Psoas muscle (tissue), 7 donors: ENCODE measurements at regions not wholly inside any gene's neighbourhood (a gene's known extent, or its start where the extent isn't known, plus 50 kb on each side); places are given as distances from the start of the nearest gene placed in this dataset.

Experiments used
- ATAC-seq, 4 donors: fragments of 200-7000 bp; cut with Tn5 transposase; one replicate each; pipeline ENCODE4 v1.9.1; 2020; ENCODE audit warnings: moderate library complexity in 3 of 4, mild to moderate bottlenecking in 2 of 4
- DNase-seq, 2 donors: peaks; one replicate each; pipeline ENCODE4 v3.0.0-alpha.2; 2020
- H3K27ac ChIP-seq: fragments of 200-600 bp; one replicate; pipeline ENCODE4 v1.8.0; 2022
- H3K27me3 ChIP-seq, 3 donors: fragments of 200-600 bp in 1 of 3; one replicate each; pipeline versions ENCODE4 v1.6.1 to v1.8.0; 2013 to 2022; ENCODE audit warnings: low read length in 2 of 3, mild to moderate bottlenecking in 2 of 3, moderate library complexity in 1 of 3; ENCODE audit not compliant: insufficient read depth in 3 of 3
- H3K36me3 ChIP-seq, 2 donors: fragments of 200-600 bp in 1 of 2; one replicate each; pipeline versions ENCODE4 v1.6.1 to v1.8.0; 2013 to 2022; ENCODE audit warnings: low read depth in 1 of 2, mild to moderate bottlenecking in 1 of 2, moderate library complexity in 1 of 2; ENCODE audit not compliant: insufficient read depth in 1 of 2
- H3K4me1 ChIP-seq: fragments of 200-600 bp; one replicate; pipeline ENCODE4 v1.8.0; 2022
- H3K4me3 ChIP-seq: fragments of 200-600 bp; one replicate; pipeline ENCODE4 v1.8.0; 2022; ENCODE audit warnings: mild to moderate bottlenecking
- H3K9me3 ChIP-seq: fragments of 200-600 bp; one replicate; pipeline ENCODE4 v1.8.0; 2022
- WGBS, 3 donors: extraction: QIAGEN DNeasy Blood & Tissue Kit; methylation state at CpG; one replicate each; pipeline versions ENCODE4 v1.1.6 to v1.1.7; 2013; 5-methylcytosine and 5-hydroxymethylcytosine counted together
- intact Hi-C, 2 donors: fragments of 100-400 bp; cut with DNase I; formaldehyde crosslinking; loops; one replicate each; pipeline versions ENCODE4 v1.11.0 to v1.14.2; 2022
- TF ChIP-seq, protein P1 (sequence below): fragments of 200-600 bp; IDR thresholded peaks from one replicate; pipeline ENCODE4 v1.8.0; 2022; ENCODE audit warnings: antibody characterized with exemption
- donor health status: healthy with polysubstance abuse.
- donor health status: DM: no; HTN: no; CAD: no; lungs with moderate emphysema.
- donor health status: Bipolar disorder and iron deficiency.
- donor health status: healthy.
- donor health status: DM: yes; HTN: yes; CAD: no.
- donor health status: DM: no; HTN: no; CAD: no.
- donor health status: DM: yes; HTN: yes; CAD: no.

DNA sequence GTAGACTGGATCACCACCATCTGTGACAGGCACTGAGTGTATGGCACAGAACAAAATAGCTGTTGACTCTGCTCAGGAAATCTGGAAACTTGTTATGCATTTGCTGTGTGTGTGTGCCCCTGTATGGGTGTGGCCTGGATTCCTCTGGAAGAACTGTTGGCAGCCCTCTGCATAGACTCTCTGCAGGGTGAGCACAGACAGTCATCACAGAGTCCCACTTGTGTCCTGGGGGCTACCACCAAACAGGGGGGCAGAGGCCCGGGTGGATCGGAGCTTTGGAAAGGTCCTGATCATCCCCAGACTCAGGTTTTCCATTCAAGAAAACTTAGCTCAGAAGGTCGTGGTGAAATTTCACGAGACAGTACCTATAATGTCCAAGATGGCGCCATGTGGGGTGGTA lies 258.6 kb downstream of the SOX11 start:
- no peak overlapping the region for H3K27ac ChIP-seq
- intact Hi-C loops, result no loop called here
- WGBS, 3 donors, result 83 to 92% (median 84%) methylated on average over 5 of the region's 5 CpGs
- TF ChIP-seq, protein P1, sequence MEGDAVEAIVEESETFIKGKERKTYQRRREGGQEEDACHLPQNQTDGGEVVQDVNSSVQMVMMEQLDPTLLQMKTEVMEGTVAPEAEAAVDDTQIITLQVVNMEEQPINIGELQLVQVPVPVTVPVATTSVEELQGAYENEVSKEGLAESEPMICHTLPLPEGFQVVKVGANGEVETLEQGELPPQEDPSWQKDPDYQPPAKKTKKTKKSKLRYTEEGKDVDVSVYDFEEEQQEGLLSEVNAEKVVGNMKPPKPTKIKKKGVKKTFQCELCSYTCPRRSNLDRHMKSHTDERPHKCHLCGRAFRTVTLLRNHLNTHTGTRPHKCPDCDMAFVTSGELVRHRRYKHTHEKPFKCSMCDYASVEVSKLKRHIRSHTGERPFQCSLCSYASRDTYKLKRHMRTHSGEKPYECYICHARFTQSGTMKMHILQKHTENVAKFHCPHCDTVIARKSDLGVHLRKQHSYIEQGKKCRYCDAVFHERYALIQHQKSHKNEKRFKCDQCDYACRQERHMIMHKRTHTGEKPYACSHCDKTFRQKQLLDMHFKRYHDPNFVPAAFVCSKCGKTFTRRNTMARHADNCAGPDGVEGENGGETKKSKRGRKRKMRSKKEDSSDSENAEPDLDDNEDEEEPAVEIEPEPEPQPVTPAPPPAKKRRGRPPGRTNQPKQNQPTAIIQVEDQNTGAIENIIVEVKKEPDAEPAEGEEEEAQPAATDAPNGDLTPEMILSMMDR, result no peak
- peaks cover 0 to 2% (median 0%) of the 10 kb centered on the region in 3 donors for H3K27me3 ChIP-seq
- DNase-seq, result no peak
- H3K4me1 ChIP-seq, result no peaks in the 10 kb centered on the region
- H3K9me3 ChIP-seq, result no peaks in the 10 kb centered on the region
- ATAC-seq, result no peak
- H3K36me3 ChIP-seq, result no peaks in the 10 kb centered on the region
- H3K4me3 ChIP-seq, result no peak overlapping the region

- Histone ChIP-seq H3K4me1 (no peaks in the 10 kb centered on the region), H3K27me3 (peaks cover 0 to 2% (median 0%) of the 10 kb centered on the region in 3 donors), H3K4me3 (no peak overlapping the region), H3K27ac (no peak overlapping the region), H3K36me3 (no peaks in the 10 kb centered on the region), H3K9me3 (no peaks in the 10 kb centered on the region)
- 58 to 69% (median 65%) methylated on average over 1 of the region's 1 CpG for WGBS, 3 donors
- ATAC-seq (no peak), DNase-seq (no peak)
- intact Hi-C loops, result no loop called here
- TF ChIP-seq, protein P1, result no peak
Observed at GRCh38 chr2:5951471-5951870, 259.3 kb downstream of the SOX11 start.

DNA sequence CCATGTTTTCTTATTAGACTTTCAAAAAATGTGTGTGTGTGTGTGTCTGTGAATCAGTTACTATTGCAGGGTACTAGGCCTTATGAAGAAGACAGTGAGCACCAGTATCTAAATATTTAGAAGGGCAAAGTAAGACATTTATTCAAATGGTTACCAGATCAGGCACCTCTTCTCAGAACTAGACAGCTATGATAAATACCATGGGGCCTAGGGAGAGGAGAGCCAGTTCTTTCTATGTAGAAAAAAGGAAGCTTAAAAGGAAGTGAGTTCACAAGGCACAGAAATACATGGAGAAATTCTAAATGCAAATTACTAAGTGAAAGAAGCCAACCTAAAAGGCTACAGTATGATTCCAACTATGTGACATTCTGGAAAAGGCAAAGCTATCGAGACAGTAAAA lies 261.3 kb downstream of the SOX11 start:
- ATAC-seq (no peak), DNase-seq (no peak)
- Histone ChIP-seq H3K9me3 (no peaks in the 10 kb centered on the region), H3K4me1 (no peaks in the 10 kb centered on the region), H3K4me3 (no peak overlapping the region), H3K27me3 (peaks cover 0 to 2% (median 0%) of the 10 kb centered on the region in 3 donors), H3K36me3 (no peaks in the 10 kb centered on the region), H3K27ac (no peak overlapping the region)
- WGBS, 3 donors, result 63 to 81% (median 77%) methylated on average over 1 of the region's 1 CpG
- intact Hi-C loops, result no loop called here
- TF ChIP-seq, protein P1, result no peak

- no peak for DNase-seq
- WGBS, 3 donors, result 61 to 66% (median 65%) methylated on average over 5 of the region's 5 CpGs
- Histone ChIP-seq H3K4me1 (no peaks in the 10 kb centered on the region), H3K27ac (no peak overlapping the region), H3K36me3 (no peaks in the 10 kb centered on the region), H3K27me3 (peaks cover 0 to 2% (median 0%) of the 10 kb centered on the region in 3 donors), H3K9me3 (no peaks in the 10 kb centered on the region), H3K4me3 (no peak overlapping the region)
- TF ChIP-seq, protein P1, result no peak
- ATAC-seq, result no peak
- intact Hi-C loops, result no loop called here
Observed at GRCh38 chr2:5954509-5954908, 262.3 kb downstream of the SOX11 start.

- TF ChIP-seq, protein P1, result no peak
- H3K27me3 ChIP-seq, result peaks cover 0 to 2% (median 0%) of the 10 kb centered on the region in 3 donors
- no peak overlapping the region for H3K27ac ChIP-seq
- no peak overlapping the region for H3K4me3 ChIP-seq
- intact Hi-C loops, result no loop called here
- no peaks in the 10 kb centered on the region for H3K36me3 ChIP-seq
- DNase-seq (no peak), ATAC-seq (no peak)
- H3K4me1 ChIP-seq, result no peaks in the 10 kb centered on the region
- H3K9me3 ChIP-seq, result no peaks in the 10 kb centered on the region
Observed at GRCh38 chr2:5955921-5956320, 263.7 kb downstream of the SOX11 start.
